ENCODE measurements at regions not wholly inside any gene's neighbourhood (a gene's known extent, or its start where the extent isn't known, plus 50 kb on each side); places are given as distances from the start of the nearest gene placed in this dataset.

- no peak for TF ChIP-seq ZNF354C (tag by site-specific recombination; IDR thresholded peaks at IDR 0.05; ENCODE audit: borderline replicate concordance, low read depth)
- no peak for TF ChIP-seq ZNF426 (tag by site-specific recombination; IDR thresholded peaks at IDR 0.05)
- no peak for TF ChIP-seq ZNF645 (tag by site-specific recombination; IDR thresholded peaks at IDR 0.05)
- no peak for TF ChIP-seq ZNF112 (tag by site-specific recombination; IDR thresholded peaks at IDR 0.05)
- TF ChIP-seq, protein P1, sequence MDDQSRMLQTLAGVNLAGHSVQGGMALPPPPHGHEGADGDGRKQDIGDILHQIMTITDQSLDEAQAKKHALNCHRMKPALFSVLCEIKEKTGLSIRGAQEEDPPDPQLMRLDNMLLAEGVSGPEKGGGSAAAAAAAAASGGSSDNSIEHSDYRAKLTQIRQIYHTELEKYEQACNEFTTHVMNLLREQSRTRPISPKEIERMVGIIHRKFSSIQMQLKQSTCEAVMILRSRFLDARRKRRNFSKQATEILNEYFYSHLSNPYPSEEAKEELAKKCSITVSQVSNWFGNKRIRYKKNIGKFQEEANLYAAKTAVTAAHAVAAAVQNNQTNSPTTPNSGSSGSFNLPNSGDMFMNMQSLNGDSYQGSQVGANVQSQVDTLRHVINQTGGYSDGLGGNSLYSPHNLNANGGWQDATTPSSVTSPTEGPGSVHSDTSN (CRISPR knock-in tag; IDR thresholded peaks at IDR 0.05) = no peak
- TF ChIP-seq, protein P2, sequence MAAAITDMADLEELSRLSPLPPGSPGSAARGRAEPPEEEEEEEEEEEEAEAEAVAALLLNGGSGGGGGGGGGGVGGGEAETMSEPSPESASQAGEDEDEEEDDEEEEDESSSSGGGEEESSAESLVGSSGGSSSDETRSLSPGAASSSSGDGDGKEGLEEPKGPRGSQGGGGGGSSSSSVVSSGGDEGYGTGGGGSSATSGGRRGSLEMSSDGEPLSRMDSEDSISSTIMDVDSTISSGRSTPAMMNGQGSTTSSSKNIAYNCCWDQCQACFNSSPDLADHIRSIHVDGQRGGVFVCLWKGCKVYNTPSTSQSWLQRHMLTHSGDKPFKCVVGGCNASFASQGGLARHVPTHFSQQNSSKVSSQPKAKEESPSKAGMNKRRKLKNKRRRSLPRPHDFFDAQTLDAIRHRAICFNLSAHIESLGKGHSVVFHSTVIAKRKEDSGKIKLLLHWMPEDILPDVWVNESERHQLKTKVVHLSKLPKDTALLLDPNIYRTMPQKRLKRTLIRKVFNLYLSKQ (tag by site-specific recombination; IDR thresholded peaks at IDR 0.05; ENCODE audit: borderline replicate concordance) = no peak
- Histone ChIP-seq H3K36me3 (ENCODE audit: control insufficient read depth in 2 of 2, insufficient read depth in 1 of 2, low read length in 2 of 2) (no peaks in the 10 kb centered on the region), H3K4me1 (ENCODE audit: control insufficient read depth, insufficient read depth, low read length) (no peaks in the 10 kb centered on the region), H3K9me3 (ENCODE audit: control insufficient read depth, insufficient read depth, low read depth, low read length) (no peaks in the 10 kb centered on the region), H3K27ac (ENCODE audit: extremely low read depth, low read depth, low read length) (no peak overlapping the region), H3K4me3 (ENCODE audit: low read depth, low read length) (no peak overlapping the region)
- ChIA-PET CTCF (no interaction called here), POLR2A (no interaction called here)
Measured at GRCh38 chr6:23218751-23219150, 649.4 kb downstream of the HDGFL1 start.

GRCh38 chr6:23222724-23223123 is 653.4 kb downstream of the HDGFL1 start:
- no peak overlapping the region for H3K27ac ChIP-seq (ENCODE audit: extremely low read depth, low read depth, low read length)
- no peaks in the 10 kb centered on the region for H3K4me1 ChIP-seq (ENCODE audit: control insufficient read depth, insufficient read depth, low read length)
- no peaks in the 10 kb centered on the region for H3K9me3 ChIP-seq (ENCODE audit: control insufficient read depth, insufficient read depth, low read depth, low read length)
- ChIA-PET CTCF (no interaction called here), POLR2A (no interaction called here)
- no peak for TF ChIP-seq ZNF629 (tag by site-specific recombination; IDR thresholded peaks at IDR 0.05)
- no peak for TF ChIP-seq ZFP3 (tag by site-specific recombination; IDR thresholded peaks at IDR 0.05; ENCODE audit: low read depth)
- TF ChIP-seq ZBTB11 (tag by site-specific recombination; conservative IDR thresholded peaks at IDR 0.05; ENCODE audit: low read depth) = no peak
- no peak for TF ChIP-seq ZNF785 (tag by site-specific recombination; IDR thresholded peaks at IDR 0.05)
- TF ChIP-seq ZNF37A (tag by site-specific recombination; IDR thresholded peaks at IDR 0.05) = no peak
- TF ChIP-seq, protein P3, sequence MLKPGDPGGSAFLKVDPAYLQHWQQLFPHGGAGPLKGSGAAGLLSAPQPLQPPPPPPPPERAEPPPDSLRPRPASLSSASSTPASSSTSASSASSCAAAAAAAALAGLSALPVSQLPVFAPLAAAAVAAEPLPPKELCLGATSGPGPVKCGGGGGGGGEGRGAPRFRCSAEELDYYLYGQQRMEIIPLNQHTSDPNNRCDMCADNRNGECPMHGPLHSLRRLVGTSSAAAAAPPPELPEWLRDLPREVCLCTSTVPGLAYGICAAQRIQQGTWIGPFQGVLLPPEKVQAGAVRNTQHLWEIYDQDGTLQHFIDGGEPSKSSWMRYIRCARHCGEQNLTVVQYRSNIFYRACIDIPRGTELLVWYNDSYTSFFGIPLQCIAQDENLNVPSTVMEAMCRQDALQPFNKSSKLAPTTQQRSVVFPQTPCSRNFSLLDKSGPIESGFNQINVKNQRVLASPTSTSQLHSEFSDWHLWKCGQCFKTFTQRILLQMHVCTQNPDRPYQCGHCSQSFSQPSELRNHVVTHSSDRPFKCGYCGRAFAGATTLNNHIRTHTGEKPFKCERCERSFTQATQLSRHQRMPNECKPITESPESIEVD (tag by site-specific recombination; IDR thresholded peaks at IDR 0.05) = no peak
- no peak for TF ChIP-seq ZNF274 (IDR thresholded peaks at IDR 0.05; ENCODE audit: low read length)
- TF ChIP-seq ZNF274 (tag by site-specific recombination; IDR thresholded peaks at IDR 0.05; ENCODE audit: borderline replicate concordance) = no peak
- no peak for TF ChIP-seq ZFP41 (tag by site-specific recombination; IDR thresholded peaks at IDR 0.05; ENCODE audit: borderline replicate concordance)
- TF ChIP-seq, protein P4, sequence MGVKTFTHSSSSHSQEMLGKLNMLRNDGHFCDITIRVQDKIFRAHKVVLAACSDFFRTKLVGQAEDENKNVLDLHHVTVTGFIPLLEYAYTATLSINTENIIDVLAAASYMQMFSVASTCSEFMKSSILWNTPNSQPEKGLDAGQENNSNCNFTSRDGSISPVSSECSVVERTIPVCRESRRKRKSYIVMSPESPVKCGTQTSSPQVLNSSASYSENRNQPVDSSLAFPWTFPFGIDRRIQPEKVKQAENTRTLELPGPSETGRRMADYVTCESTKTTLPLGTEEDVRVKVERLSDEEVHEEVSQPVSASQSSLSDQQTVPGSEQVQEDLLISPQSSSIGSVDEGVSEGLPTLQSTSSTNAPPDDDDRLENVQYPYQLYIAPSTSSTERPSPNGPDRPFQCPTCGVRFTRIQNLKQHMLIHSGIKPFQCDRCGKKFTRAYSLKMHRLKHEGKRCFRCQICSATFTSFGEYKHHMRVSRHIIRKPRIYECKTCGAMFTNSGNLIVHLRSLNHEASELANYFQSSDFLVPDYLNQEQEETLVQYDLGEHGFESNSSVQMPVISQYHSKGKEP (tag by site-specific recombination; IDR thresholded peaks at IDR 0.05) = no peak
- TF ChIP-seq OVOL3 (tag by site-specific recombination; IDR thresholded peaks at IDR 0.05) = no peak
- no peak for TF ChIP-seq ZNF280D (tag by site-specific recombination; IDR thresholded peaks at IDR 0.05)
- H3K36me3 ChIP-seq (ENCODE audit: control insufficient read depth in 2 of 2, insufficient read depth in 1 of 2, low read length in 2 of 2) = no peaks in the 10 kb centered on the region
- H3K4me3 ChIP-seq (ENCODE audit: low read depth, low read length) = no peak overlapping the region
